Uterus (tissue), 3 donors: ENCODE measurements at regions not wholly inside any gene's neighbourhood (a gene's known extent, or its start where the extent isn't known, plus 50 kb on each side); places are given as distances from the start of the nearest gene placed in this dataset.
"Not testable (repeated sequence)": the region's sequence is repeated elsewhere in the genome, so short reads cannot be mapped to it uniquely, and the experiment has no call there.

ENCODE experiments used
- DNase-seq, 2 donors: peaks; one replicate each; pipeline ENCODE4 v3.0.0-alpha.2; 2019 to 2020
- H3K27ac ChIP-seq, 2 donors: fragments of 200-600 bp; sonication (generic); 1 replicate in 1 of 2; 2 replicates in 1 of 2; pipeline ENCODE4 v1.5.1; 2016 to 2018
- H3K27me3 ChIP-seq, 2 donors: fragments of 200-600 bp; sonication (generic); one replicate each; pipeline ENCODE4 v1.5.1; 2018 to 2019; ENCODE audit warnings: control low read depth in 1 of 2
- H3K36me3 ChIP-seq, 2 donors: fragments of 200-600 bp; sonication (generic); one replicate each; pipeline ENCODE4 v1.5.1; 2019; ENCODE audit warnings: control low read depth in 1 of 2
- H3K4me1 ChIP-seq, 2 donors: fragments of 200-600 bp; sonication (generic); one replicate each; pipeline ENCODE4 v1.5.1; 2018 to 2019; ENCODE audit warnings: control low read depth in 1 of 2
- H3K4me3 ChIP-seq, 2 donors: fragments of 200-600 bp; sonication (generic); 1 replicate in 1 of 2; 2 replicates in 1 of 2; pipeline ENCODE4 v1.5.1; 2018 to 2019; ENCODE audit warnings: mild to moderate bottlenecking in 1 of 2
- H3K9me3 ChIP-seq, 2 donors: fragments of 200-600 bp; sonication (generic); one replicate each; pipeline ENCODE4 v1.5.1; 2019; ENCODE audit warnings: control low read depth in 1 of 2
- CTCF ChIP-seq, 4 experiments: fragments of 200-600 bp in 2 of 4; fragments of 450-650 bp in 2 of 4; sonication (generic) in 2 of 4; IDR thresholded peaks; one replicate each; pipeline ENCODE4 v1.5.1; 2016 to 2019; ENCODE audit warnings: antibody characterized with exemption in 4 of 4, mild to moderate bottlenecking in 2 of 4, moderate library complexity in 1 of 4
- POLR2A ChIP-seq, 2 donors: fragments of 450-650 bp; IDR thresholded peaks; one replicate each; pipeline ENCODE4 v1.6.1; 2016; ENCODE audit warnings: antibody characterized with exemption in 2 of 2, mild to moderate bottlenecking in 1 of 2, moderate library complexity in 1 of 2
- intact Hi-C: fragments of 100-400 bp; cut with DNase I; formaldehyde crosslinking; loops from one replicate; pipeline ENCODE4 v1.15.1; 2023; ENCODE audit warnings: low total_unique reads
- donor health status: DM: yes; HTN: yes; CAD: no.

GRCh38 chr5:104903941-104904340, 1341.4 kb upstream of the NUDT12 start:
- Histone ChIP-seq H3K9me3 (no peaks in the 10 kb centered on the region), H3K4me3 (no peak overlapping the region), H3K27me3 (no peaks in the 10 kb centered on the region), H3K36me3 (no peaks in the 10 kb centered on the region), H3K4me1 (no peaks in the 10 kb centered on the region), H3K27ac (no peak overlapping the region)
- TF ChIP-seq POLR2A (IDR thresholded peaks at IDR 0.05): no peak
- no peak for TF ChIP-seq CTCF (IDR thresholded peaks at IDR 0.05)
- intact Hi-C loops: no loop called here
- DNase-seq: no peak

GRCh38 chr5:104891596-104891995, 1329.0 kb upstream of the NUDT12 start:
- no peaks in the 10 kb centered on the region for H3K9me3 ChIP-seq
- TF ChIP-seq POLR2A (IDR thresholded peaks at IDR 0.05) (no peak), CTCF (IDR thresholded peaks at IDR 0.05) (no peak)
- no peak overlapping the region for H3K4me3 ChIP-seq
- no peak for DNase-seq
- H3K36me3 ChIP-seq: no peaks in the 10 kb centered on the region
- no peaks in the 10 kb centered on the region for H3K27me3 ChIP-seq
- no peaks in the 10 kb centered on the region for H3K4me1 ChIP-seq
- no peak overlapping the region for H3K27ac ChIP-seq
- intact Hi-C loops: no loop called here

- Histone ChIP-seq H3K27me3 (no peaks in the 10 kb centered on the region), H3K9me3 (no peaks in the 10 kb centered on the region), H3K4me3 (no peak overlapping the region), H3K36me3 (no peaks in the 10 kb centered on the region), H3K27ac (no peak overlapping the region), H3K4me1 (no peaks in the 10 kb centered on the region)
- intact Hi-C loops: no loop called here
- DNase-seq: no peak
- TF ChIP-seq CTCF (IDR thresholded peaks at IDR 0.05) (no peak), POLR2A (IDR thresholded peaks at IDR 0.05) (no peak)
Measured at GRCh38 chr5:104890767-104891166, 1328.2 kb upstream of the NUDT12 start.

- intact Hi-C loops: no loop called here
- TF ChIP-seq POLR2A (IDR thresholded peaks at IDR 0.05): no peak
- TF ChIP-seq CTCF (IDR thresholded peaks at IDR 0.05): no peak
- H3K27me3 ChIP-seq: no peaks in the 10 kb centered on the region
- H3K4me1 ChIP-seq: no peaks in the 10 kb centered on the region
- DNase-seq: no peak
- no peak overlapping the region for H3K27ac ChIP-seq
- no peaks in the 10 kb centered on the region for H3K9me3 ChIP-seq
- no peaks in the 10 kb centered on the region for H3K36me3 ChIP-seq
- no peak overlapping the region for H3K4me3 ChIP-seq
Measured at GRCh38 chr5:104859437-104859836, 1296.8 kb upstream of the NUDT12 start.

- intact Hi-C loops, DNase-seq, H3K27me3 ChIP-seq: not testable (repeated sequence)
Measured at GRCh38 chr5:104852099-104852498, 1289.5 kb upstream of the NUDT12 start.

GRCh38 chr5:104845541-104845940, 1283.0 kb upstream of the NUDT12 start:
- DNase-seq: no peak
- Histone ChIP-seq H3K27me3 (no peaks in the 10 kb centered on the region), H3K36me3 (no peaks in the 10 kb centered on the region), H3K9me3 (no peaks in the 10 kb centered on the region), H3K4me3 (no peak overlapping the region), H3K27ac (no peak overlapping the region), H3K4me1 (no peaks in the 10 kb centered on the region)
- TF ChIP-seq POLR2A (IDR thresholded peaks at IDR 0.05) (no peak), CTCF (IDR thresholded peaks at IDR 0.05) (no peak)
- intact Hi-C loops: no loop called here

More at GRCh38 chr5:104852099-104852498, 1289.5 kb upstream of the NUDT12 start:
- H3K36me3 ChIP-seq, H3K9me3 ChIP-seq, H3K27ac ChIP-seq, H3K4me3 ChIP-seq, H3K4me1 ChIP-seq: not testable (repeated sequence)
